GM18519 (cell line): ENCODE measurements at regions not wholly inside any gene's neighbourhood (a gene's known extent, or its start where the extent isn't known, plus 50 kb on each side); places are given as distances from the start of the nearest gene placed in this dataset.
"Not testable (repeated sequence)": the region's sequence is repeated elsewhere in the genome, so short reads cannot be mapped to it uniquely, and the experiment has no call there.

ENCODE experiments used
- ATAC-seq: cut with Tn5 transposase; IDR thresholded peaks from one replicate; pipeline ENCODE4 v1.9.1; 2021; ENCODE audit warnings: mild to moderate bottlenecking, moderate library complexity; ENCODE audit not compliant: unreplicated experiment, low FRiP score

DNA sequence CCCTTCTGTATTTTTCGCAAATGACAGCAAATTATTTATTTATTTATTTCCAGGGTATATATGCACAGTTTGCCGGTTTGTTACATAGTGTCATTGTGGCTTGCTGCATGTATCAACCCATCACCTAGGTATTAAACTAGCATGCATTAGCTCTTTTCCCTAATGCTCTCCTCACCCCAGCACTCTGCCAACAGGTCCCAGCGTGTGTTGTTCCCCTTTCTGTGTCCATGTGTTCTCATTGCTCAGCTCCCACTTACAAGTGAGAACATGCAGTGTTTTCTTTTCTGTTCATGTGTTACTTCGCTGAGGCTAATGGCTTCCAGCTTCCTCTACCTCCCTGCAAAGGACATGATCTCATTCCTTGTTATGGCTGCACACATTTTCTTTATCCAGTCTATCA is 592.3 kb downstream of the TRIB2 start:
- ATAC-seq: no peak

DNA sequence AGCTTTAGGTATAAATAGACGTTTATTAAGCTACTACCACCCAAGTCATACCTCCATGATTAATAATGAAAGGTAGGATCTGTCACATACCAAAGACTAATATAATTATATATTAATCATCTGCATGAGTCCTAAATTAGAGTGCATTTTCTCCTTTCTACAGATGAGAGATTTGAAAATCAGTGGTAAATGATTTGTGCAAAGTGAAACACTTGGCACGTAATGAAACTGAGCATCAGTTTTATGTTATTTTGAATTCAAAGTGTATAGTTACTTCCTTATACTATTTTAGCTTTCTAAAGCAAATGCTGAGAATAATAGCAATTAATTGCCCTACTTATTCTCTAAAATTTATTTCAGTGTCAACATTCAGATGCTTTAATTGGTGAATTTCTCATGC is 615.3 kb downstream of the TRIB2 start:
- no peak for ATAC-seq

DNA sequence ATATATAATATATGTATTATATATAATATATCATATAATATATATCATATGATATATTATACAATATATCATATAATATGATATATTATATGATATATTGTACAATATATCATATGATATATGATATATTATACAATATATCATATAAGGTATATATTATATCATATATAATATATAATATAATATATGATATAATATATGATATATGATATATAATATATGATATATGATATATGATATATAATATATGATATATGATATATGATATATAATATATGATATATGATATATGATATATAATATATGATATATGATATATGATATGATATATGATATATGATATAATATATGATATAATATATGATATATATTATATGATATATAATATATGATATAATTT is 617.3 kb downstream of the TRIB2 start:
- not testable (repeated sequence) for ATAC-seq

DNA sequence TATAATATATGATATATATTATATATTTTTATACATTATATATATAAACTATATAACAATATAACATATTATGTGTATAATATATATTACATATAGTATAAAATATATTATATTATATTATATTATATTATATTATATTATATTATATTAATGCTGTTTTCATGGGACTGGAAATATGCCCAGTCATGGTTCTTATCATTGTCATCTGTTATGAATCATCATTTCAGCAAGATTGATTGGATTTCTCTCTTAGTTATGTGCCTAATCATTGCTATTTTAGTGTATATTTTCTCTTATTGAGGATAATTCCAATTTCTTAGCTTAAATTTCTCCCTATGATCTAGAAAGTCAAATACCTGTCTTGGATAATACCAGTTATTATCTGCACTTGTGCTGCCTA is 617.8 kb downstream of the TRIB2 start:
- no peak for ATAC-seq

DNA sequence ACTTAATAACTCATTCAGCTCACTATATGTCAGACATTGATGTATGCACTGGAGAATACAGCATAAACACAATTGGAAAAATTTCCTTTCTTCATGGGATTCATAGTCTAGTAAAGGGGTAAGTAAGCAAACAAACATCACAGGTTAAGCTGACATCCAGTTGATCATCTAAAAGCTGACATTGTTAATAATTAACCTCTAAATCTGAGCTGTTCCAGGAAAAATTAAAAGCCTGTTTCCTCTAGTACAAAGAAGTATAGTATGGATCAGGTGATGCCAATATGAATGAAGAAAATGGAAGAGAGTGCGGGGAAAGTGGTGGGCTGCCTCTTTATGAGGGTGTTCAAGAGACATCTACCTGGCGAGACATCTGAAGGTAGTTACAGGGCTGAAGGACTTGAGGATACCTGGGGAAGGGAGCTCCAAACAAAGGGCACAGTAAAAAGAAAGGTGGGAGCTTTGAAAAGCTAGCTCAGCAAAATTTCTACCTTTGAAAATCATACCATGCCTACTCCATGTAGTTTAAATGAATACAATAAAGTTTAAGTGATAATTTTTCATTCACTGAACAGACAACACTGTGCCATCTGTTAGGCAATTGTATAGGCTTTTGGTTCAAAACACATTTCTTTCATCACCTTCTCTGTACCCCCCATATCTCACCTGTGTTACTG is 619.3 kb downstream of the TRIB2 start:
- ATAC-seq: no peak

DNA sequence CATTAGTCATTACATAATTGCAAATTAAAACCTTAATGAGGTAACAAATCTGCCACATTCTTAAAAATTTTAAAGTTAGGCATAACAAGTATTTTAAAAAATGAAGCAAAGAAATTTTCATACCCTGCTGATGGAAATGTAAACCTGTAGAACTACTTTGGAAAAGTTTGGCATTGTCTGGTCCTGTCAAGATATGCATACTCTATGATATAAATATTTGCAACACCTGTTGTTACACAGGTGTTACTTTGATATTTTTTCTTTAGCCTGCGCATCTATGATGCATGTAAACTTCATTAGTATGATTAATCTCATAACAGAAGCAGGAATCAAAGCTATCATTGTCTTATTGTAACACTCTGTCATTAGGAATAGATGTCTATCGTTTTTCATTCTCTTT is 634.3 kb downstream of the TRIB2 start:
- ATAC-seq: no peak

DNA sequence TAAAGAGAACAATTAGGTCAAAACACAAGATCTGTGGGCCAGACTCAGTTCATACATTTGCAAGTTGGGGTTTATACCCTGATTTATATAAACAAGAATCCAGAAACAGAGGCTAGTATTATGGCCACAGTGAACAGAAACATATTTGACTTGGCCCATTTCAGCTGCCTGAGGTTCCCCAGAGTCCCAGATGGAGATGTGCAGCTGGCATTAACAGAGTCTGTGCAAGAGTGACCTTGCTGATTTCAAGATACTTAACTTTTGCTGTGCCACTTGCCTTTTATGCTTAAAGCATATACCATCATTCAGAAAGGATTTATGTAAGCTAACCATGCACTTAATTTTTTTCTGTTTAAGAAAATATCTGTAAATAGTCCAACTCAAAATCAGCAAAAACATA is 636.3 kb downstream of the TRIB2 start:
- no peak for ATAC-seq

DNA sequence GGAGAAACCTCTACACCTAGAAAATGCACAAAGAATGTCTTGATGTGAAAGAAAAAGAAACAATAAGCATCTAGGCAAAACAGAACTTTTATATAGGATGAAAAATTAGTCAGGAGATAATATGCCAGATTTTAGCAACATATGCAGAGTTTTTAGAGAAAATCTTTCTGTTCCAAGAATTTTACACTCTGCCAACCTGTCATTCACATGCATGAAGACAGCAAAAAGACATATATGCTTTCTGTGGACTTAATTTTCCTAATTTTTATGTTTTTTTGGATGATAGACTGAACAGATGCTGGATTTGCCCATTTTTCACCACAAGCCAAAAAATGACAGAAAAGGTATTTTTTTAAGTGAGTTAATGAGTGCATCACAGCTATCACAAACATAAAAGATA is 637.3 kb downstream of the TRIB2 start:
- ATAC-seq: no peak

DNA sequence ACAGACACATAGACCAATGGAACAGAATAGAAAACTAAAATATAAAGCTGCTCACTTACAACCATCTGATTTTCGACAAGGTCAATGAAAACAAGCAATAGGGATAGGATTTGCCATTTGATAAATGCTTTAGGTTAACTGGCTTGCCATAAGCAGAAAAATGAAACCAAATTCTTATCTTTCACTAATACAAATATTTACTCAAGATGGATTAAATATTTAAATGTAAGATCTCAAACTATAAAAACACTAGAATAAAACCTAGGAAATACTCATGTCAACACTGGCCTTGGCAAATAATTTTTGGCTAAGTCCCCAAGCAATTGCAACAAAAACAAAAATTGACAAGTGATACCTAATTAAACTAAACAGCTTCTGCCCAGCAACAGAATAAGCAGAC is 665.2 kb downstream of the TRIB2 start:
- ATAC-seq: not testable (repeated sequence)

DNA sequence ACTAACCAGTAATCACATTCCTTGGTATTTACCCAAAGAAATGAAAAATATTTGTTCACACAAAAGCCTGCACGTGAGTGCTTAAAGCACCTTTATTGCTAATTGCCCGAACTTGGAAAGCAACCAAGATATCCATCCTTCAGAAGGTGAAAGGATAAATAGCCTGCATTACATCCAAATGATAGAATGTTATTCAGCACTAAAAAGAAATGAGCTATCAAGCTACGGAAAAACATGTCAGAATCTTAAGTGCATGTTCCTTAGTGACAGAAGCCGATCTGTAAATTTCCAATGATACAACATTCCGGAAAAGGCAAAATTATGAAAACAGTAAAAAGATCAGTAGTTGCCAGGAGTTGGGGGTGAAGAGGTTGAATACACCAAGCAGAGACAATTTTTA is 672.4 kb downstream of the TRIB2 start:
- not testable (repeated sequence) for ATAC-seq

DNA sequence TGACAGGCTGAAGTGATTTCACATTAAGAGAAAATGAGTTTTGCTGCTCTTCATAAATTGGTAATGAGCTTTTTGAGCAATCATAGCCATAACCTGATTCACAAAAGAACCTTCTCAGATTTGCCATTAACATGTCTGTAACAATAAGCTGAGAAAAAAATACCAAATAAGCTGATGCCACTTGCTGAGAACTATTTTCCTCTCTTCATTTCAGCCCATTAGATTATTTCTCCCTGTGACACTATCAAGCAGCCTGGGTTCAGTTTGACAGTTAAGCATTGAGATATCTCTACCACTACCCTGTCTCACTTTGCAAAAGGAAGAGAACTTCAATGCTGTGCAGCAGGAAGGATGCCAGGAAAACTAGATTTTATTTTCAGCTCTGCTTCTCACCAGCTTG is 673.9 kb downstream of the TRIB2 start:
- no peak for ATAC-seq

DNA sequence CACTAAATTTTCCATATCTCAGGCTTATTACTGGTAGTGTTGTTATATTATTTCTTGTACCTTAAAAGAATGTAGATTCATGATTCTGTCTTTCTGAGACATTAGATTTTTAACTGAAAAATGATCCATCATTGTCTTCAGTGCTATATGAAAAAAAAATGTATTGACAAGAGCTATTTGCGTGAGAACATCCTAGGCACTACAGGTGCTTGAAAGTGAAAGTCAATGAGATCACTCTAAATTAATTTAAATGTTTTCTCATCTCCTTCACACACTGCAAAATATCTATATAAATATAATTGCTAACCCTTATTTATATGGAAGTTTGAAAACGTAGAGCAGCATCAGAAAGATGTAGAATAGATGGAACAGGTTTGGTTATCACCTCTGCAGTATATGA is 684.6 kb downstream of the TRIB2 start:
- ATAC-seq: peak; percentile 77

DNA sequence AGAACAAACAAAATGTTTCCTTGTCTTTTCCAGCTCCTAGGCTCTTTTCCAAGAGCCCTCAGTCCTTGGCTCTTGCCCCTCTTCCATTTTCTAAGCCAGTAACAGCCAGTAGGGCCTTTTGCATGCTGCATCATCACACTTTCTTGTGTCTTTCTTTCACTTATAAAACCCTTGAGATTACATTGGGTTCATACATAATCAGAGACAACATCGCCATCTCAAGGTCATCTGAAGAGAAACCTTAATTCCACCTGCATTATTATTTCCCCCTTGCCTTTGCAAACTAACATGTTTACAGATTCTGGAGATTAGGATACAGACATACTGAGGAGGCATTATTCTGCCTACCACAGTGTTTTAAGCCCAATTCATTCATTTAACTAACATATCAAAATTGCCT is 697.3 kb downstream of the TRIB2 start:
- no peak for ATAC-seq

DNA sequence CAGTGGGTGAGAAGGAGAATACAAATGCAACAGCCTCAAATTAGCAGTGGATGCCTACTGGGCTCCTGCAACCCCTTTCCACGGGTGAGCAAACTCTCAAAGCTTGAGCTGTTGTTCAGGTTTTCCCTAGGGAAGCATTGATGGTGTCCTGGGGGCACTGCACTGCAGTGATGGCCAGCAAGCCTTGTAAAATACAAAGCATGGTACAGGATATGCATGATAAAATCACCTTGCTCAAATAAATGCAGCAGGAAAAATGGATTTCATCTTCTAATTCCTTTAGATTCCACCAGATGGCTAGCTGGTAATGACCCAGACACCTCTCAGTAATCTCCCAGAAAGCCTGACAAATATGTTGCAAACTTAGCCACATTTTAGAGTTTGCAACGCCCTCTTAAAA is 698.2 kb downstream of the TRIB2 start:
- ATAC-seq: no peak

DNA sequence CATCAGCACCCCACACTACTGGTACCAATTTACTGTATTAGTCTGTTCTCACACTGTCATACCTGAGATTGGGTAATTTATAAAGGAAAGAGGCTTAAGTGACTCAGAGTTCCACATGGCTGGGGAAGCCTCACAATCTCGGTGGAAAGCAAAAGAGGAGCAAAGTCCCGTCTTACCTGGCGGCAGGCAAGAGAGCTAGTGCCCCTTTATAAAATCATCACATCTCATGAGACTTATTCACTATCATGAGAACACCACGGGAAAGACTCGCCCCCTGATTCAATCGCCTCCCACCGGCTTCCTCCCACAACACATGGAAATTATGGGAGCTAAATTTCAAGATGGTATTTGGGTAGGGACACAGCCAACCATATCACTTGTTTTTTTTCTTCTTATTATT is 717.2 kb downstream of the TRIB2 start:
- ATAC-seq: no peak

DNA sequence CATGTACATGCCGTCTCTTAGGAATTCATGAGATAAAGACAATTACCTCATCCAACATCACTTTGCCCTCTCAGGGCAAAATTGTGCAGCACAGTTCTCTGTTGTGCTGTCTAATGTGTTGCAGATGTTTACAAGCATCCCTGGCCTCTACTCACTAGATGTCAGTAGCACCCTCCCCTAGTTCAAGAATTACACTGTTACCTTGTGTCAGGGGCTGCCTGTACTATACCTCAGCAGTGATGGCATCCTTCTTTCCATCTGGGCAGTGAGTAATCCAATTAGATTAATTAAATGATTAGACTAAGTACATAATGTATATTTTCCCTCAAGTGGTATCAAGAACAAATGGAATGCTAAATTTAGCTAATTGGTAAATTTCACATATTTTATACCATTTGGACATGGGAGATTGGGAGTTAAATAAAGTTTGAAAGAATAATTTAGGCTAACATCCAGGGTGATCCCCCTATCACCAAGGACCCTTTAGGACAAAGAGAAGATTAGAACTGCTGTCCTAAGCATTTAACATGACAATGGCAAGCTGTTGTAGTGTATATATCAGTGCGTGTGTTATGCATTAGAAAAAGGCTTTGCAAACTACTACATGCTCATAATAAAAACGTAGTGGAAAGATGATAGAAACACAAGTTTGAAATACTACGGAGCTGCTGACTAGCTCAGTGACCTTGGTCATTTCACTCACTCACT is 727.0 kb downstream of the TRIB2 start:
- not testable (repeated sequence) for ATAC-seq

DNA sequence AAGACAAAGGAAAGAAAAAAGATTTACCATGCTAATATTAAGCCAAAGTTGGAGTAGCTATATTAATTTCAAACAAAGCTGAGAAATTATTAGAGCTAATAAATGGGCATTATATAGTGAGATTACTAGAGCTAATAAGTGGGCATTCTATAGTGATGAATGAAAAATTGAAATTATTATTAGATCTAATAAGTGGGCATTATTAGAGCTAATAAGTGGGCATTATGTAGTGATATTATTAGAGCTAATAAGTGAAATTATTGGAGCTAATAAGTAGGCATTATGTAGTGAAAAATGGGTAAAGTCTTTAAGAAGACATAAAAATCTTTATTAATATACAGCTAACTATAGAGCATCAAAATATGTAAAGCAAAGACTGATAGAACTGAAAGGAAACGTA is 745.7 kb downstream of the TRIB2 start:
- ATAC-seq: no peak

DNA sequence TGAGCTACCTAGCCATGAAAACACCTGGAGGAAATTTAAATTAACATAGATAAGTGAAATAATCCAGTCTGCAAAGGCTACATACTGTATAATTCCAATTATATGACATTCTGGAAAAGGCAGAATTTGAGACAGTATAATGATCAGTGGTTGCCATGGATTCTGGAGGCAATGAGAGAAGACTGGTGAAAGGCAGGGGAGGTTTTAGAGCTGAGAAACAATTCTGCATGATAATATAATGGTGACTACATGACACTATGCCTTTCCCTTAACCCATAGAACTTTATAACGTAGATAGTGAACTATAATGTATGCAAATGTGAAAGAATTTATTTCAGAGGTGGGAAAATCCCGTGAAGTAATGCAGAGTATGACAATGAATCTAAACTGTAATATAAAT is 749.3 kb downstream of the TRIB2 start:
- no peak for ATAC-seq

DNA sequence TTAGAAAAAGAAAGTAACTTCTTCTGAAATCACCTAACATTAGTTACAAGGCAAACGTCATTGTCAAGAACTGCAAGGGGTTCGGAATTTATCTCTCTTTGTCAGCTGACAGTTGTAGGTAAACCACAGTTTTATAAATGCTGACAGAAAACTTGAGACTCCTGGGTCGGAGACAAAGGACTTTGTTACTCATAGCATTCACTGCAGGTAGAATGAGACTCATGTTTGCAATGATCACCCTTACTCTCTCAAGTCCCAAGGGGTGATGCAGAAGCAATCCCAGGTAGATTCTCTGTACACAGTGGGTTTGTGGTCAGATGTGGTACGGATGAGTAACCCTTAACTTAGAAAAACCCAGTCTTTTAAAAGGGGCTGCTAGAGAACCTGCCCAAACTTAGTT is 757.8 kb downstream of the TRIB2 start:
- ATAC-seq: no peak

DNA sequence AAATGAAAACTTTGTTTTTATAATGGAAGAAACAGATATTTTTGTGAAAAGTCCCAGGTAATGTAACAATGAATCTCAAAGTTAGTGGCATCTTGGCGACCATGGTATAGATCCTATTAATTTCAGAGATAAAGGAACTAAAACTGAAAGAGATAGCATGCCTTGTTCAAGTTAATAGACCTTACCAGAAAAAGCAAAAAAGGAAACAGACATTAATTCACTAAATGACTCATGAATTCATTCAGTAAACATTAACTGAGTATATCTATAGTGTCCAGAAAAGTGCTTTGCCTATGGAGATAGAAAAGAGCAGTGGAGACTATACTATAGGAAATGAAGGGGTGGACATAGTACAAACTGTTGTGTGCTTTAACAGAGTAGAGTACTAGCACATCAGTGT is 763.3 kb downstream of the TRIB2 start:
- ATAC-seq: peak; percentile 84

DNA sequence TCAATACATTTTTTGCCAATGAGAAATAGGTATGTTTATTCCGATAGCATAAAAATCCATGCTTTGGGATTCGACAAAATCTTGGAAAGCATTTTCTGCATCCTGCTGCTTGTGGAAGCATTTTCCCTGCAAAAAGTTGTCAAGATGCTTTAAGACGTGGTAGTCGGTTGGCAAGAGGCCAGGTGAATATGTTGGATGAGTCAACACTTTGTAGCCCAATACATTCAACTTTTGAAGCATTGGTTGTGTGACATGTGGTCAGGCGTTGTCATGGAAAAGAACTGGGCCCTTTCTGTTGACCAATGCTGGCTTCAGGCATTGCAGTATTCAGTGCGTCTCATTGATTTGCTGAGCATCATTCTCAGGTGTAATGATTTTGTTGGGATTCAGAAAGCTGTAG is 764.5 kb downstream of the TRIB2 start:
- no peak for ATAC-seq

DNA sequence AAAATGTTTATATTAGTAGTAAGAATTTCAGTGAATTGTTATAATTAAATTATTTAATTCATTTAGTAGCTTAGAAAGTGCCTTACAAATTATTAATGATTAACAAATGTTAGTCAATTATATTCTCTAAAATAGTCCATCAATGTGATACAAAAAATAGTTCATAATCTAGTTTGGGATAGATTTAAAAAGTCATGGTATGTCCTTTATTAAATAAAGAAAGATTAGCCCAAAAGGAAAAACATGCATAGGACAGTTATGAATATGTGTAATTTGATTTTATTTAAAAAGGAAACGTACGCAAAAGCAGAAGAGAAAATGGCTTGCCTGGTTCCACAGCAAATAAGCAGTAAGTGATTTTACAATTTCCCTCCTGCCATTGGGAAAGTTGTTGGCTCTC is 768.5 kb downstream of the TRIB2 start:
- no peak for ATAC-seq
